ENCODE measurements at regions not wholly inside any gene's neighbourhood (a gene's known extent, or its start where the extent isn't known, plus 50 kb on each side); places are given as distances from the start of the nearest gene placed in this dataset.

DNA sequence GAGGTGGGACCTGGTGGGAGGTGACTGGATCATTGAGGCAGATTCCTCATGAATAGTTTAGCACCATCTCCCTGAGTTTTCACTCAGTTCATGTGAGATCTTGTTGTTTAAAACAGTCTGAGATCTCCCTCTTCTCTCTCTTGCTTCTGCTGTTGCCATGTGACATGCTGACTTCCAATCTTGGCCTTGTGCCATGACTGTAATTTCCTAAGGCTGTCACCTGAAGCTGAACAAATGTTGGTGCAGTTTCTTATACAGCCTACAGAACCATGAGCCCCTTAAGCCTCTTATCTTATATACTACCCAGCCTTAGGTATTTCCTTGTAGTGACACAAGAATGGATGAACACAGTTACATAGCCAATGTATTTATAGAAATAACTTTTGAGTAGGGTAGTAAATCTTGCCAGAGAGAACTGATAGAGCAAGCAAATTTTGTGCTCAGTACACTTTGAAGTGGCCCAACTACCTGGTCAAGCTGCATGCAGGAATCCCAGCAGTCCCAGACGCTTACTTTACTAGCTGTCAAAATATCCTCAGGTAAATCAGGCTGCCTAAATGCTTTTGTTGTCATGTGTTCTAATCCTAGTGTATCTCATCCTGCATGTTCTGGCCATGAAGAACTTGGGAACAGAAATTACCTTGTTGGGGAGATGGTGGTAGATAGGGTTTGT lies 445.6 kb upstream of the MIS18BP1 start:
- TF ChIP-seq, protein P1, sequence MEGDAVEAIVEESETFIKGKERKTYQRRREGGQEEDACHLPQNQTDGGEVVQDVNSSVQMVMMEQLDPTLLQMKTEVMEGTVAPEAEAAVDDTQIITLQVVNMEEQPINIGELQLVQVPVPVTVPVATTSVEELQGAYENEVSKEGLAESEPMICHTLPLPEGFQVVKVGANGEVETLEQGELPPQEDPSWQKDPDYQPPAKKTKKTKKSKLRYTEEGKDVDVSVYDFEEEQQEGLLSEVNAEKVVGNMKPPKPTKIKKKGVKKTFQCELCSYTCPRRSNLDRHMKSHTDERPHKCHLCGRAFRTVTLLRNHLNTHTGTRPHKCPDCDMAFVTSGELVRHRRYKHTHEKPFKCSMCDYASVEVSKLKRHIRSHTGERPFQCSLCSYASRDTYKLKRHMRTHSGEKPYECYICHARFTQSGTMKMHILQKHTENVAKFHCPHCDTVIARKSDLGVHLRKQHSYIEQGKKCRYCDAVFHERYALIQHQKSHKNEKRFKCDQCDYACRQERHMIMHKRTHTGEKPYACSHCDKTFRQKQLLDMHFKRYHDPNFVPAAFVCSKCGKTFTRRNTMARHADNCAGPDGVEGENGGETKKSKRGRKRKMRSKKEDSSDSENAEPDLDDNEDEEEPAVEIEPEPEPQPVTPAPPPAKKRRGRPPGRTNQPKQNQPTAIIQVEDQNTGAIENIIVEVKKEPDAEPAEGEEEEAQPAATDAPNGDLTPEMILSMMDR (IDR thresholded peaks at IDR 0.05), result no peak
- no peak for TF ChIP-seq POLR2A (IDR thresholded peaks at IDR 0.05)
